ENCODE measurements at regions not wholly inside any gene's neighbourhood (a gene's known extent, or its start where the extent isn't known, plus 50 kb on each side); places are given as distances from the start of the nearest gene placed in this dataset.
"Not testable (repeated sequence)": the region's sequence is repeated elsewhere in the genome, so short reads cannot be mapped to it uniquely, and the experiment has no call there.

- Histone ChIP-seq H4K20me1 (ENCODE audit: insufficient read depth) (no peaks in the 10 kb centered on the region), H3K9me3 (no peaks in the 10 kb centered on the region), H3K27ac (ENCODE audit: low read depth in 2 of 2, low read length in 1 of 2) (no peak overlapping the region), H3K4me2 (no peak overlapping the region), H3K4me1 (ENCODE audit: control insufficient read depth in 1 of 2, insufficient read depth in 2 of 2, low read depth in 1 of 2, low read length in 1 of 2) (no peaks in the 10 kb centered on the region; a peak in 1 of 4 replicates), H3K27me3 (ENCODE audit: insufficient read depth) (no peaks in the 10 kb centered on the region), H3K79me2 (ENCODE audit: insufficient read depth) (no peaks in the 10 kb centered on the region), H3K36me3 (replicated peaks in 1 of 2; ENCODE audit: control insufficient read depth in 1 of 2, insufficient read depth in 2 of 2, low read length in 1 of 2) (no peaks in the 10 kb centered on the region), H3F3A (replicated peaks; ENCODE audit: insufficient read depth) (peaks cover 5% of the 10 kb centered on the region), H3K9me2 (no peaks in the 10 kb centered on the region), H3K9ac (no peak overlapping the region), H2AFZ (ENCODE audit: low read depth) (no peak overlapping the region), H3K4me3 (ENCODE audit: low read depth in 2 of 2, low read length in 1 of 2) (no peak overlapping the region)
- POLR2A ChIA-PET = no interaction called here
- CTCF ChIA-PET = no interaction called here
- 14% methylated on average over 2 of the region's 2 CpGs for WGBS (ENCODE audit: low lambda C conversion rate)
- DNase-seq = no peak
- TF ChIP-seq IRF3 (IDR thresholded peaks at IDR 0.05; ENCODE audit: low read depth, low read length) = no peak
- peak; percentile 36 for TF ChIP-seq JUND (IDR thresholded peaks at IDR 0.05)
- TF ChIP-seq FOSL2 (IDR thresholded peaks at IDR 0.05; ENCODE audit: borderline replicate concordance, low read depth) = peak; percentile 66; the same call in 1 of the 2 replicates
- TF ChIP-seq MEF2A (IDR thresholded peaks at IDR 0.05; ENCODE audit: borderline replicate concordance, low read depth) = peak; percentile 36; the same call in 1 of the 2 replicates
Measured at GRCh38 chr4:117137145-117137544, 51.8 kb upstream of the TRAM1L1 start.

GRCh38 chr4:117138732-117139131 is 53.4 kb upstream of the TRAM1L1 start:
- POLR2A ChIA-PET; H3K4me3 ChIP-seq (ENCODE audit: low read depth in 2 of 2, low read length in 1 of 2); H3K4me1 ChIP-seq (ENCODE audit: control insufficient read depth in 1 of 2, insufficient read depth in 2 of 2, low read depth in 1 of 2, low read length in 1 of 2); H3F3A ChIP-seq (replicated peaks; ENCODE audit: insufficient read depth); H2AFZ ChIP-seq (ENCODE audit: low read depth); H3K9me2 ChIP-seq; H3K9ac ChIP-seq; H3K4me2 ChIP-seq; DNase-seq; H3K36me3 ChIP-seq (replicated peaks in 1 of 2; ENCODE audit: control insufficient read depth in 1 of 2, insufficient read depth in 2 of 2, low read length in 1 of 2); CTCF ChIA-PET; H3K27me3 ChIP-seq (ENCODE audit: insufficient read depth); H3K79me2 ChIP-seq (ENCODE audit: insufficient read depth); H4K20me1 ChIP-seq (ENCODE audit: insufficient read depth); H3K27ac ChIP-seq (ENCODE audit: low read depth in 2 of 2, low read length in 1 of 2); H3K9me3 ChIP-seq: not testable (repeated sequence)
- 80% methylated on average over 3 of the region's 3 CpGs for WGBS (ENCODE audit: low lambda C conversion rate)

GRCh38 chr4:117154251-117154650 is 68.9 kb upstream of the TRAM1L1 start:
- POLR2A ChIA-PET = no interaction called here
- no peaks in the 10 kb centered on the region for H4K20me1 ChIP-seq (ENCODE audit: insufficient read depth)
- no peaks in the 10 kb centered on the region for H3K36me3 ChIP-seq (replicated peaks in 1 of 2; ENCODE audit: control insufficient read depth in 1 of 2, insufficient read depth in 2 of 2, low read length in 1 of 2)
- no peak overlapping the region for H3K4me2 ChIP-seq
- TF ChIP-seq GABPA (IDR thresholded peaks at IDR 0.05; ENCODE audit: low read depth) (no peak), RCOR1 (IDR thresholded peaks at IDR 0.05; ENCODE audit: low read length) (no peak), EZH2phosphoT487 (IDR thresholded peaks at IDR 0.05; ENCODE audit: borderline replicate concordance, low read depth) (no peak), ELF1 (IDR thresholded peaks at IDR 0.05) (no peak), PBX3 (IDR thresholded peaks at IDR 0.05) (no peak), SIN3A (IDR thresholded peaks at IDR 0.05; ENCODE audit: borderline replicate concordance, low read depth, low read length) (no peak), RFX5 (IDR thresholded peaks at IDR 0.05; ENCODE audit: low read length) (no peak), FOSL2 (IDR thresholded peaks at IDR 0.05; ENCODE audit: borderline replicate concordance, low read depth) (no peak), RAD21 (IDR thresholded peaks at IDR 0.05; ENCODE audit: low read length) (no peak), RXRA (IDR thresholded peaks at IDR 0.05; ENCODE audit: borderline replicate concordance, low read depth) (no peak)
- H3K27me3 ChIP-seq (ENCODE audit: insufficient read depth) = no peaks in the 10 kb centered on the region
- no peak overlapping the region for H2AFZ ChIP-seq (ENCODE audit: low read depth)
- 56% methylated on average over 4 of the region's 6 CpGs for WGBS (ENCODE audit: low lambda C conversion rate)
- no peak overlapping the region for H3K4me3 ChIP-seq (ENCODE audit: low read depth in 2 of 2, low read length in 1 of 2)
- DNase-seq = no peak
- no peaks in the 10 kb centered on the region for H3K79me2 ChIP-seq (ENCODE audit: insufficient read depth)
- H3K27ac ChIP-seq (ENCODE audit: low read depth in 2 of 2, low read length in 1 of 2) = no peak overlapping the region
- CTCF ChIA-PET = interaction anchor here (0.6 kb wide), 1 partner anchor 9 kb away, joined by 3 read pairs; no protein-coding TSS in a partner anchor
- H3K9me2 ChIP-seq = no peaks in the 10 kb centered on the region
- H3K4me1 ChIP-seq (ENCODE audit: control insufficient read depth in 1 of 2, insufficient read depth in 2 of 2, low read depth in 1 of 2, low read length in 1 of 2) = no peaks in the 10 kb centered on the region
- no peaks in the 10 kb centered on the region for H3K9me3 ChIP-seq
- H3F3A ChIP-seq (replicated peaks; ENCODE audit: insufficient read depth) = no peaks in the 10 kb centered on the region
- no peak overlapping the region for H3K9ac ChIP-seq

Data from SK-N-SH (cell line).